ENCODE measurements at regions not wholly inside any gene's neighbourhood (a gene's known extent, or its start where the extent isn't known, plus 50 kb on each side); places are given as distances from the start of the nearest gene placed in this dataset.

DNA sequence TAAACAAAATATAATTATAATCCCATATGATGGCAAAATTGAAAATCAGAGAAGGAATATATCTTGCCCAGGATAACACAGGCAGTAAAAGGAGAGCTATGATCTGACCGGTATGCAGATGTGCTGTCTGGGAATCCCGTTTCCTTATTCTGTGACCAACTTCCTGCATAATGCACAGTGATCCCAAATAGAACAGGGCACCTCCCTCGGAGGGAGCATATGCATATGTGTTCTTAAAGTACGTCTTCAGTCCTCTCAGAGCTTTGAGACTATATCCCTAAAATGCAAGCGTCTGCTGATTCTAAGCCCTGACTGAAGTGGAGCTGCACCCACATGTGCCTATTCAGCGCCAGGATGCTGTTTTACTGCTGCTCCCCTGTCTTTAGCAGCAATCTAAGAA lies 366.1 kb upstream of the PTBP2 start:
- H3K36me3 ChIP-seq (ENCODE audit: control insufficient read depth, insufficient read depth, low read length) = no peaks in the 10 kb centered on the region
- H3K27ac ChIP-seq (ENCODE audit: low read length) = no peak overlapping the region
- TF ChIP-seq, protein P1, sequence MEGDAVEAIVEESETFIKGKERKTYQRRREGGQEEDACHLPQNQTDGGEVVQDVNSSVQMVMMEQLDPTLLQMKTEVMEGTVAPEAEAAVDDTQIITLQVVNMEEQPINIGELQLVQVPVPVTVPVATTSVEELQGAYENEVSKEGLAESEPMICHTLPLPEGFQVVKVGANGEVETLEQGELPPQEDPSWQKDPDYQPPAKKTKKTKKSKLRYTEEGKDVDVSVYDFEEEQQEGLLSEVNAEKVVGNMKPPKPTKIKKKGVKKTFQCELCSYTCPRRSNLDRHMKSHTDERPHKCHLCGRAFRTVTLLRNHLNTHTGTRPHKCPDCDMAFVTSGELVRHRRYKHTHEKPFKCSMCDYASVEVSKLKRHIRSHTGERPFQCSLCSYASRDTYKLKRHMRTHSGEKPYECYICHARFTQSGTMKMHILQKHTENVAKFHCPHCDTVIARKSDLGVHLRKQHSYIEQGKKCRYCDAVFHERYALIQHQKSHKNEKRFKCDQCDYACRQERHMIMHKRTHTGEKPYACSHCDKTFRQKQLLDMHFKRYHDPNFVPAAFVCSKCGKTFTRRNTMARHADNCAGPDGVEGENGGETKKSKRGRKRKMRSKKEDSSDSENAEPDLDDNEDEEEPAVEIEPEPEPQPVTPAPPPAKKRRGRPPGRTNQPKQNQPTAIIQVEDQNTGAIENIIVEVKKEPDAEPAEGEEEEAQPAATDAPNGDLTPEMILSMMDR (IDR thresholded peaks at IDR 0.05) = no peak
- no peak overlapping the region for H3K4me3 Mint-ChIP-seq
- H3K36me3 Mint-ChIP-seq = no peaks in the 10 kb centered on the region
- H3K4me1 ChIP-seq (ENCODE audit: control insufficient read depth, insufficient read depth, low read length) = no peaks in the 10 kb centered on the region
- H3K9me3 ChIP-seq (ENCODE audit: control insufficient read depth, insufficient read depth, low read length) = no peaks in the 10 kb centered on the region
- peaks cover 17 to 21% of the 10 kb centered on the region in 2 donors for H3K9me3 Mint-ChIP-seq
- intact Hi-C loops (cut with micrococcal nuclease) = no loop called here
- H3K27ac Mint-ChIP-seq = no peak overlapping the region
- H3K4me3 ChIP-seq (ENCODE audit: low read length) = no peak overlapping the region
- H3K27me3 Mint-ChIP-seq (ENCODE audit: low read depth in 2 of 2) = no peaks in the 10 kb centered on the region
- H3K27me3 ChIP-seq (ENCODE audit: control insufficient read depth, insufficient read depth, low read length) = no peaks in the 10 kb centered on the region
- no peak for DNase-seq
- no peaks in the 10 kb centered on the region for H3K4me1 Mint-ChIP-seq
- 79% methylated on average over 6 of the region's 6 CpGs for WGBS (ENCODE audit: insufficient coverage)
- no peak for ATAC-seq

DNA sequence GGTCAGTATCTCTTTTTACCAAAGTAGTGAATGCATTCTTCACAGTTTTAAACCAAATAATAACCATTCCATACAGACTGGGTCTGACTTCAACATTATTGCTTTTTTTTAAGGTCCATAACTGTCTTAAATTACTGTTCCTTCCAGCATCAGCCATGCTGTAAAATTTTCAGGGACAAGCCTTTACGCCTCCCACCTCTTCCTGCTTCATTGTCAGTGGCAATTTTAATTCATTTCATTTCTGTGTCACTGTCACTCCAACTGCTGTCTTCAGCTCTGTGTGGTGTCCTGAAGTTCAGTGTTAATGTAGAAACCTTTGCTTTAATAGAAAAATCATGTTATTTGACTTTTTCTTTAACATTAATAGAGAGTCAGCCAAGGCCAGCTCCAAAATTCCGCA lies 365.6 kb upstream of the PTBP2 start:
- H3K27ac ChIP-seq (ENCODE audit: low read length) = no peak overlapping the region
- H3K4me1 Mint-ChIP-seq = no peaks in the 10 kb centered on the region
- WGBS (ENCODE audit: insufficient coverage) = 82% methylated on average over 2 of the region's 2 CpGs
- DNase-seq (no peak), ATAC-seq (no peak)
- H3K36me3 ChIP-seq (ENCODE audit: control insufficient read depth, insufficient read depth, low read length) = no peaks in the 10 kb centered on the region
- H3K9me3 Mint-ChIP-seq = peaks cover 19 to 21% of the 10 kb centered on the region in 2 donors
- no peaks in the 10 kb centered on the region for H3K9me3 ChIP-seq (ENCODE audit: control insufficient read depth, insufficient read depth, low read length)
- TF ChIP-seq, protein P1 (IDR thresholded peaks at IDR 0.05) = no peak
- H3K4me3 Mint-ChIP-seq = no peak overlapping the region
- H3K27me3 ChIP-seq (ENCODE audit: control insufficient read depth, insufficient read depth, low read length) = no peaks in the 10 kb centered on the region
- intact Hi-C loops (cut with micrococcal nuclease) = no loop called here
- no peak overlapping the region for H3K4me3 ChIP-seq (ENCODE audit: low read length)
- H3K27ac Mint-ChIP-seq = no peak overlapping the region
- no peaks in the 10 kb centered on the region for H3K36me3 Mint-ChIP-seq
- no peaks in the 10 kb centered on the region for H3K27me3 Mint-ChIP-seq (ENCODE audit: low read depth in 2 of 2)
- no peaks in the 10 kb centered on the region for H3K4me1 ChIP-seq (ENCODE audit: control insufficient read depth, insufficient read depth, low read length)

DNA sequence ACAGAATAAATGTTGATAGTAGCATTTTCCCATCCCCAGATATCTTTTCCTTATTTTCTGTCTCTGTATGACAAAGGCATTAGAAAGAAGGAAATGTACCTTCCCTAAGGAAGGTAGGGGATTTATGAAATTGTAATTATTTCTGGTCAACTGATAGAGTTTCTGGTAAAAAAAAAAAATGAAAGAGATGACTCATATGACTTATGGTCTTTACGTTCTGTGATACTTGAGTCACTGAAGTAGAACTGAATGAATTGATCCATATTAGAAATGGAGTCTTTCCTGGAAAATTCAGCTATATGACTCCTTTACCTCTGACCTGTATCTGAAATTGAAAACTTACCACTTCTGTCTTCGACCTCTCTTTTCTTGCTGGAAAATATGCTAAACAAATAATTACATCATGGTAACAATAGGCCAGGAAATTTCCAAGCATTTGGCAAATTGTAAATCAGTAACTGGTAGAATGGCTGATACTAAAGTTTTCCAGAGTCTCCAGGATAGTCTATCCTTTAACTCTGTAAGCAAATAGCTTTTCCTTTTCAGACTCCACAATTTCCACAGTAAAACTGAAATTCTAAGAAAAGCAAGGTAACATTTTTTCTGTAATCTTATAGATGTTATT lies 364.3 kb upstream of the PTBP2 start:
- Histone ChIP-seq H3K4me3 (ENCODE audit: low read length) (no peak overlapping the region), H3K36me3 (ENCODE audit: control insufficient read depth, insufficient read depth, low read length) (no peaks in the 10 kb centered on the region), H3K4me1 (ENCODE audit: control insufficient read depth, insufficient read depth, low read length) (no peaks in the 10 kb centered on the region), H3K9me3 (ENCODE audit: control insufficient read depth, insufficient read depth, low read length) (no peaks in the 10 kb centered on the region), H3K27me3 (ENCODE audit: control insufficient read depth, insufficient read depth, low read length) (no peaks in the 10 kb centered on the region), H3K27ac (ENCODE audit: low read length) (no peak overlapping the region)
- intact Hi-C loops (cut with micrococcal nuclease) = no loop called here
- Mint-ChIP-seq H3K27ac (no peak overlapping the region), H3K27me3 (ENCODE audit: low read depth in 2 of 2) (no peaks in the 10 kb centered on the region), H3K36me3 (no peaks in the 10 kb centered on the region), H3K4me3 (no peak overlapping the region), H3K4me1 (no peaks in the 10 kb centered on the region), H3K9me3 (peaks cover 23 to 29% of the 10 kb centered on the region in 2 donors)
- ATAC-seq (no peak), DNase-seq (no peak)
- TF ChIP-seq, protein P1 (IDR thresholded peaks at IDR 0.05) = no peak
- WGBS (ENCODE audit: insufficient coverage) = 63% methylated on average over 1 of the region's 2 CpGs

DNA sequence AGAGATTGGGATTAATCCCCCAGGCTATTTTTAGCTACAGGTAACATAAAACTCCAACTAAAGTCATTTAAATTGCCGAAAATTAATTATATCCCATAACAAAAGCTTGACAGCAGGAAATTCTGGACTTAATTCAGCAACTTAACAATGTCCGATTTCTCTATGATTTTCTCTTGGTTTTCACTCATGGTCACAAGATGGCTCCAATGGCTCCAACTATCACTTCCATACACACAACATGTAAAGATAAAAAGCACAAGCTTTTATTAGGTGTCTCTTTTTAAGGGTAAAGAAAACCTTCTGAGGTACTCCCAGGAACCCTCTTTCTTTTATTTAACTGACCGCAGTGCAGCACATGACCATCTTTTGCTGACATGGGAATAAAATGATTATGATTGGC lies 363.5 kb upstream of the PTBP2 start:
- Mint-ChIP-seq H3K4me3 (no peak overlapping the region), H3K9me3 (peaks cover 21 to 35% of the 10 kb centered on the region in 2 donors), H3K4me1 (no peaks in the 10 kb centered on the region), H3K27me3 (ENCODE audit: low read depth in 2 of 2) (no peaks in the 10 kb centered on the region), H3K36me3 (no peaks in the 10 kb centered on the region), H3K27ac (no peak overlapping the region)
- H3K9me3 ChIP-seq (ENCODE audit: control insufficient read depth, insufficient read depth, low read length) = no peaks in the 10 kb centered on the region
- no peak for DNase-seq
- no peaks in the 10 kb centered on the region for H3K4me1 ChIP-seq (ENCODE audit: control insufficient read depth, insufficient read depth, low read length)
- WGBS (ENCODE audit: insufficient coverage) = 76% methylated on average over 3 of the region's 3 CpGs
- no peak for ATAC-seq
- no peak overlapping the region for H3K4me3 ChIP-seq (ENCODE audit: low read length)
- TF ChIP-seq, protein P1 (IDR thresholded peaks at IDR 0.05) = no peak
- H3K27ac ChIP-seq (ENCODE audit: low read length) = no peak overlapping the region
- H3K27me3 ChIP-seq (ENCODE audit: control insufficient read depth, insufficient read depth, low read length) = no peaks in the 10 kb centered on the region
- H3K36me3 ChIP-seq (ENCODE audit: control insufficient read depth, insufficient read depth, low read length) = no peaks in the 10 kb centered on the region
- intact Hi-C loops (cut with micrococcal nuclease) = no loop called here
